ENCODE measurements at regions not wholly inside any gene's neighbourhood (a gene's known extent, or its start where the extent isn't known, plus 50 kb on each side); places are given as distances from the start of the nearest gene placed in this dataset.

- Histone ChIP-seq H3K27me3 (ENCODE audit: control insufficient read depth in 4 of 4, insufficient read depth in 4 of 4, low read length in 3 of 4) (no peaks in the 10 kb centered on the region), H3K36me3 (ENCODE audit: control insufficient read depth in 4 of 4, insufficient read depth in 3 of 4, low read depth in 1 of 4, low read length in 3 of 4) (no peaks in the 10 kb centered on the region), H3K9me3 (ENCODE audit: control insufficient read depth in 4 of 4, low read length in 3 of 4) (no peaks in the 10 kb centered on the region), H3K9ac (ENCODE audit: low read depth in 1 of 2, low read length in 2 of 2) (no peak overlapping the region), H3K27ac (ENCODE audit: low read depth in 1 of 2, low read length in 2 of 2) (no peak overlapping the region), H3K4me1 (ENCODE audit: control insufficient read depth in 4 of 4, insufficient read depth in 4 of 4, low read length in 3 of 4) (no peaks in the 10 kb centered on the region), H3K4me3 (ENCODE audit: low read depth in 1 of 3, low read length in 3 of 3) (no peak overlapping the region)
- 69% methylated on average over 6 of the region's 6 CpGs for whole genome bisulfite sequencing
- no peak for TF ChIP-seq ATF3 (IDR thresholded peaks at IDR 0.05)
- TF ChIP-seq FOXA1 (IDR thresholded peaks at IDR 0.05): no peak
- no peak for TF ChIP-seq REST (IDR thresholded peaks at IDR 0.05)
- TF ChIP-seq GABPA (IDR thresholded peaks at IDR 0.05 in 1 of 2, conservative IDR thresholded peaks at IDR 0.05 in 1 of 2): no peak
- no peak for TF ChIP-seq NR2F2 (IDR thresholded peaks at IDR 0.05)
- TF ChIP-seq YY1 (IDR thresholded peaks at IDR 0.05): no peak
- TF ChIP-seq TAF1 (conservative IDR thresholded peaks at IDR 0.05): no peak
- TF ChIP-seq SP1 (IDR thresholded peaks at IDR 0.05): no peak
- TF ChIP-seq RAD21 (IDR thresholded peaks at IDR 0.05): no peak
- TF ChIP-seq RXRA (IDR thresholded peaks at IDR 0.05): no peak
- no peak for TF ChIP-seq EGR1 (IDR thresholded peaks at IDR 0.05; ENCODE audit: low read depth in 2 of 2)
- no peak for TF ChIP-seq CTCF (IDR thresholded peaks at IDR 0.05; ENCODE audit: low read depth, low read length, missing input control)
- TF ChIP-seq HNF4G (IDR thresholded peaks at IDR 0.05): no peak
- no peak for DNase-seq (ENCODE audit: low spot score)
Observed at GRCh38 chr2:15092691-15093090, 460.2 kb downstream of the LRATD1 start.

- WGBS: 89% methylated on average over 1 of the region's 1 CpG
- no peak overlapping the region for H3K27ac ChIP-seq (ENCODE audit: low read depth in 1 of 2, low read length in 2 of 2)
- H3K27me3 ChIP-seq (ENCODE audit: control insufficient read depth in 4 of 4, insufficient read depth in 4 of 4, low read length in 3 of 4): no peaks in the 10 kb centered on the region
- no peaks in the 10 kb centered on the region for H3K4me1 ChIP-seq (ENCODE audit: control insufficient read depth in 4 of 4, insufficient read depth in 4 of 4, low read length in 3 of 4)
- H3K36me3 ChIP-seq (ENCODE audit: control insufficient read depth in 4 of 4, insufficient read depth in 3 of 4, low read depth in 1 of 4, low read length in 3 of 4): no peaks in the 10 kb centered on the region
- H3K4me3 ChIP-seq (ENCODE audit: low read depth in 1 of 3, low read length in 3 of 3): no peak overlapping the region
- no peak overlapping the region for H3K9ac ChIP-seq (ENCODE audit: low read depth in 1 of 2, low read length in 2 of 2)
- TF ChIP-seq REST (IDR thresholded peaks at IDR 0.05) (no peak), ATF3 (IDR thresholded peaks at IDR 0.05) (no peak)
- no peaks in the 10 kb centered on the region for H3K9me3 ChIP-seq (ENCODE audit: control insufficient read depth in 4 of 4, low read length in 3 of 4)
- DNase-seq (ENCODE audit: low spot score): no peak
Observed at GRCh38 chr2:15094161-15094560, 461.6 kb downstream of the LRATD1 start.

All from liver (tissue), 8 donors.